ENCODE measurements at regions not wholly inside any gene's neighbourhood (a gene's known extent, or its start where the extent isn't known, plus 50 kb on each side); places are given as distances from the start of the nearest gene placed in this dataset.
"Not testable (repeated sequence)": the region's sequence is repeated elsewhere in the genome, so short reads cannot be mapped to it uniquely, and the experiment has no call there.

- DNase-seq (ENCODE audit: low read depth); H3K4me3 ChIP-seq (ENCODE audit: low read depth, low read length): not testable (repeated sequence)
Measured at GRCh38 chr10:76815505-76815904, 822.1 kb downstream of the KCNMA1 start.

GRCh38 chr10:76811430-76811829 is 826.2 kb downstream of the KCNMA1 start:
- TF ChIP-seq CTCF (IDR thresholded peaks at IDR 0.05; ENCODE audit: control insufficient read depth, extremely low read depth, insufficient read depth) = no peak
- no peak for DNase-seq (ENCODE audit: low read depth)
- H3K4me3 ChIP-seq (ENCODE audit: low read depth, low read length) = no peak overlapping the region

GRCh38 chr10:76788452-76788811 is 849.2 kb downstream of the KCNMA1 start:
- no peak for TF ChIP-seq CTCF (IDR thresholded peaks at IDR 0.05; ENCODE audit: control insufficient read depth, extremely low read depth, insufficient read depth)
- H3K4me3 ChIP-seq (ENCODE audit: low read depth, low read length) = no peak overlapping the region
- DNase-seq (ENCODE audit: low read depth) = no peak

GRCh38 chr10:76787746-76788451 is 849.7 kb downstream of the KCNMA1 start:
- TF ChIP-seq CTCF (IDR thresholded peaks at IDR 0.05; ENCODE audit: control insufficient read depth, extremely low read depth, insufficient read depth) = no peak
- DNase-seq (ENCODE audit: low read depth) = no peak
- H3K4me3 ChIP-seq (ENCODE audit: low read depth, low read length) = no peak overlapping the region

- TF ChIP-seq CTCF (IDR thresholded peaks at IDR 0.05; ENCODE audit: control insufficient read depth, extremely low read depth, insufficient read depth) = no peak
Measured at GRCh38 chr10:76786504-76787072, 851.0 kb downstream of the KCNMA1 start.

GRCh38 chr10:76784076-76784475 is 853.5 kb downstream of the KCNMA1 start:
- TF ChIP-seq CTCF (IDR thresholded peaks at IDR 0.05; ENCODE audit: control insufficient read depth, extremely low read depth, insufficient read depth) = no peak
- no peak overlapping the region for H3K4me3 ChIP-seq (ENCODE audit: low read depth, low read length)
- DNase-seq (ENCODE audit: low read depth) = no peak

More at GRCh38 chr10:76786504-76787072, 851.0 kb downstream of the KCNMA1 start:
- no peak for DNase-seq (ENCODE audit: low read depth)
- no peak overlapping the region for H3K4me3 ChIP-seq (ENCODE audit: low read depth, low read length)

GRCh38 chr10:76779796-76780301 is 857.8 kb downstream of the KCNMA1 start:
- DNase-seq (ENCODE audit: low read depth) = no peak
- TF ChIP-seq CTCF (IDR thresholded peaks at IDR 0.05; ENCODE audit: control insufficient read depth, extremely low read depth, insufficient read depth) = no peak
- no peak overlapping the region for H3K4me3 ChIP-seq (ENCODE audit: low read depth, low read length)

Data from LNCaP clone FGC (cell line).